ENCODE measurements at regions not wholly inside any gene's neighbourhood (a gene's known extent, or its start where the extent isn't known, plus 50 kb on each side); places are given as distances from the start of the nearest gene placed in this dataset.

DNA sequence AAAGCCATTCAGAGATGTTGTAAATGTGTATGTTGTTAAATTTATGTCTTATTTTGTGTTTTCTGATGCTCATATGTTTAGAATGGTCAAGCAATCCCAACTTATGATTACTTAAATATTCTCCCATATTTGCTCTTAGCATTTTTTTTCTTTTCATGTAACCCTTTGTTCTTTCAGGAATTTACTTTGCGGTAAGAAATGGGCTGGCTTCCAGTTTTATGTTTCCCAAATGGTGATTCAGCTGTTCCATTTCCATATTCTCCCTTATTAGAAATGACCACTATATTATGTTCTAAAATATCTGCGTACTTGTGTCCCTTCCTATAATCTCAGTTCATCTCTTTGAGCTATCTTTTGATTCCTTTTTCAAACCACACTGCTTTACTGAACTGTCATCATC, 113.7 kb downstream of the CDH26 start:
- intact Hi-C loops (cut with micrococcal nuclease), result no loop called here
- Histone ChIP-seq H2AFZ (ENCODE audit: low read length) (no peak overlapping the region), H3K27me3 (ENCODE audit: low read length) (peaks cover 64% of the 10 kb centered on the region), H3K4me3 (ENCODE audit: low read length) (no peak overlapping the region), H3K79me2 (ENCODE audit: low read length) (no peaks in the 10 kb centered on the region), H3K4me2 (ENCODE audit: low read length) (no peak overlapping the region), H3K4me1 (ENCODE audit: insufficient read depth, low read length) (peaks cover 9% of the 10 kb centered on the region; the same call in 1 of the 2 replicates), H3F3A (ENCODE audit: low read length, unreplicated experiment) (no peaks in the 10 kb centered on the region), H3K27ac (ENCODE audit: low read length) (no peak overlapping the region), H3K36me3 (ENCODE audit: low read depth, low read length) (no peaks in the 10 kb centered on the region), H3K9ac (ENCODE audit: low read length) (no peak overlapping the region), H4K20me1 (ENCODE audit: low read length) (no peaks in the 10 kb centered on the region), H3K9me2 (replicated peaks; ENCODE audit: low read length) (no peaks in the 10 kb centered on the region), H3K9me3 (ENCODE audit: low read length) (no peaks in the 10 kb centered on the region)
- no TSS peak for BruUV-seq (replicated peaks)
- TF ChIP-seq EZH2phosphoT487 (IDR thresholded peaks at IDR 0.05; ENCODE audit: borderline replicate concordance, low read length) (no peak), EZH2 (IDR thresholded peaks at IDR 0.05; ENCODE audit: low read length, unreplicated experiment) (no peak)
- TF ChIP-seq, protein P1, sequence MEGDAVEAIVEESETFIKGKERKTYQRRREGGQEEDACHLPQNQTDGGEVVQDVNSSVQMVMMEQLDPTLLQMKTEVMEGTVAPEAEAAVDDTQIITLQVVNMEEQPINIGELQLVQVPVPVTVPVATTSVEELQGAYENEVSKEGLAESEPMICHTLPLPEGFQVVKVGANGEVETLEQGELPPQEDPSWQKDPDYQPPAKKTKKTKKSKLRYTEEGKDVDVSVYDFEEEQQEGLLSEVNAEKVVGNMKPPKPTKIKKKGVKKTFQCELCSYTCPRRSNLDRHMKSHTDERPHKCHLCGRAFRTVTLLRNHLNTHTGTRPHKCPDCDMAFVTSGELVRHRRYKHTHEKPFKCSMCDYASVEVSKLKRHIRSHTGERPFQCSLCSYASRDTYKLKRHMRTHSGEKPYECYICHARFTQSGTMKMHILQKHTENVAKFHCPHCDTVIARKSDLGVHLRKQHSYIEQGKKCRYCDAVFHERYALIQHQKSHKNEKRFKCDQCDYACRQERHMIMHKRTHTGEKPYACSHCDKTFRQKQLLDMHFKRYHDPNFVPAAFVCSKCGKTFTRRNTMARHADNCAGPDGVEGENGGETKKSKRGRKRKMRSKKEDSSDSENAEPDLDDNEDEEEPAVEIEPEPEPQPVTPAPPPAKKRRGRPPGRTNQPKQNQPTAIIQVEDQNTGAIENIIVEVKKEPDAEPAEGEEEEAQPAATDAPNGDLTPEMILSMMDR (conservative IDR thresholded peaks at IDR 0.05; ENCODE audit: low read depth, low read length), result no peak
- ChIA-PET CTCF (no interaction called here), POLR2A (ENCODE audit: unreplicated experiment) (no interaction called here)
- ATAC-seq (peak; percentile 35; the same call in 1 of the 2 replicates), DNase-seq (peak; percentile 82)

DNA sequence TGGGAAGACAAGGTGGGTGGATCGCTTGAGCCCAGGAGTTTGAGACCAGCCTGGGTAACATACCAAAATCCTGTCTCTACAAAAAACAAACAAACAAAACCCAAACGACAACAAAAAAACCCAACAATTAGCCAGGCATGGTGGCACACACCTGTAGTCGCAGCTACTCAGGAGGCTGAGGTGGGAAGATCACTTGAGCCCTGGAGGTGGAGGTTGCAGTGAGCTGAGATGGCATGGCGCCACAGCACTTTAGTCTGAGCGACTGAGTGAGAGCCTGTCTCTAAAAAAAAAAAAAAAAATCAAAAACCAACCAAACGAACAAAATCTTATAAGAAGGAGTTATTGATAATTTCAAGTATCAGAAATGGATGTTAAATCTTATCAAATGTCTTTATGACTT, 114.9 kb downstream of the CDH26 start:
- no peak overlapping the region for H3K4me3 ChIP-seq (ENCODE audit: low read length)
- TF ChIP-seq, protein P1 (conservative IDR thresholded peaks at IDR 0.05; ENCODE audit: low read depth, low read length), result no peak
- TF ChIP-seq EZH2 (IDR thresholded peaks at IDR 0.05; ENCODE audit: low read length, unreplicated experiment) (no peak), EZH2phosphoT487 (IDR thresholded peaks at IDR 0.05; ENCODE audit: borderline replicate concordance, low read length) (no peak)
- no peak overlapping the region for H3K27ac ChIP-seq (ENCODE audit: low read length)
- H3K9me2 ChIP-seq (replicated peaks; ENCODE audit: low read length), result no peaks in the 10 kb centered on the region
- H3K4me2 ChIP-seq (ENCODE audit: low read length), result no peak overlapping the region
- H3K27me3 ChIP-seq (ENCODE audit: low read length), result peaks cover 53% of the 10 kb centered on the region
- ChIA-PET POLR2A (ENCODE audit: unreplicated experiment) (no interaction called here), CTCF (no interaction called here)
- BruUV-seq (replicated peaks), result no TSS peak
- DNase-seq (no peak), ATAC-seq (no peak)
- H3F3A ChIP-seq (ENCODE audit: low read length, unreplicated experiment), result no peaks in the 10 kb centered on the region
- no peaks in the 10 kb centered on the region for H3K9me3 ChIP-seq (ENCODE audit: low read length)
- no peaks in the 10 kb centered on the region for H4K20me1 ChIP-seq (ENCODE audit: low read length)
- H3K79me2 ChIP-seq (ENCODE audit: low read length), result no peaks in the 10 kb centered on the region
- intact Hi-C loops (cut with micrococcal nuclease), result no loop called here
- no peak overlapping the region for H3K9ac ChIP-seq (ENCODE audit: low read length)
- no peaks in the 10 kb centered on the region for H3K36me3 ChIP-seq (ENCODE audit: low read depth, low read length)
- peaks cover 9% of the 10 kb centered on the region; the same call in 1 of the 2 replicates for H3K4me1 ChIP-seq (ENCODE audit: insufficient read depth, low read length)
- H2AFZ ChIP-seq (ENCODE audit: low read length), result no peak overlapping the region

DNA sequence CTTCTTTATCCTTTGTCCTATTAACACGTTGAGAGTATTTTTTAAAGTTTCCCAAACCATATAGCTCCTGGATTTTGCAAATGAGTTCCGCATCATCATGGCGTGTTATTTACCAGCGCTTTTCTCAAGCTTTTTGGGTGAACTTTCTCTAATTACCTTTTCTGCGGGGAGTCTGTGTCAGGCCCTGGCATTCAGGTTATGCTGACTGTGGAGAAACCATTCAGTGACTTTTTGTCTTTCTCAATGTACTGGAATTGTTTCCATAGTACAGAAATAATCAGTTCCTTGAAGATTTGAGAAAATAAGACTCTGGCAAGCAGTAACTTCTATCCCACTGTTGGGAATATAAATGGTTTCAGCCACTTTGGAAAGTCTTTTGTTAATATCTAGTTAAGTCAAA, 115.3 kb downstream of the CDH26 start:
- Histone ChIP-seq H3K27me3 (ENCODE audit: low read length) (peaks cover 49% of the 10 kb centered on the region), H3F3A (ENCODE audit: low read length, unreplicated experiment) (no peaks in the 10 kb centered on the region), H3K4me2 (ENCODE audit: low read length) (no peak overlapping the region), H3K79me2 (ENCODE audit: low read length) (no peaks in the 10 kb centered on the region), H3K9ac (ENCODE audit: low read length) (no peak overlapping the region), H2AFZ (ENCODE audit: low read length) (no peak overlapping the region), H3K9me3 (ENCODE audit: low read length) (no peaks in the 10 kb centered on the region), H3K9me2 (replicated peaks; ENCODE audit: low read length) (no peaks in the 10 kb centered on the region), H4K20me1 (ENCODE audit: low read length) (no peaks in the 10 kb centered on the region), H3K4me3 (ENCODE audit: low read length) (no peak overlapping the region), H3K36me3 (ENCODE audit: low read depth, low read length) (no peaks in the 10 kb centered on the region), H3K27ac (ENCODE audit: low read length) (no peak overlapping the region), H3K4me1 (ENCODE audit: insufficient read depth, low read length) (peaks cover 9% of the 10 kb centered on the region; the same call in 1 of the 2 replicates)
- no peak for DNase-seq
- TF ChIP-seq, protein P1 (conservative IDR thresholded peaks at IDR 0.05; ENCODE audit: low read depth, low read length), result no peak
- TF ChIP-seq EZH2 (IDR thresholded peaks at IDR 0.05; ENCODE audit: low read length, unreplicated experiment) (no peak), EZH2phosphoT487 (IDR thresholded peaks at IDR 0.05; ENCODE audit: borderline replicate concordance, low read length) (no peak)
- no peak for ATAC-seq
- ChIA-PET POLR2A (ENCODE audit: unreplicated experiment) (no interaction called here), CTCF (no interaction called here)
- intact Hi-C loops (cut with micrococcal nuclease), result no loop called here
- BruUV-seq (replicated peaks), result no TSS peak
